Peyer's patch (tissue), 4 donors: ENCODE measurements at regions not wholly inside any gene's neighbourhood (a gene's known extent, or its start where the extent isn't known, plus 50 kb on each side); places are given as distances from the start of the nearest gene placed in this dataset.

ENCODE experiments used
- CTCF ChIP-seq, 6 experiments: fragments of 450-650 bp in 4 of 6; fragments of 200-600 bp in 2 of 6; sonication (generic) in 1 of 6; IDR thresholded peaks; one replicate each; pipeline ENCODE4 v1.5.1; 2017 to 2019; ENCODE audit warnings: antibody characterized with exemption in 6 of 6, mild to moderate bottlenecking in 3 of 6, moderate library complexity in 1 of 6
- POLR2A ChIP-seq, 2 donors: fragments of 450-650 bp; IDR thresholded peaks; one replicate each; pipeline ENCODE4 v1.5.1; 2017; ENCODE audit warnings: antibody characterized with exemption in 2 of 2, mild to moderate bottlenecking in 2 of 2, moderate library complexity in 2 of 2

- TF ChIP-seq CTCF (IDR thresholded peaks at IDR 0.05) (no peak), POLR2A (IDR thresholded peaks at IDR 0.05) (no peak)
These were observed 81.6 kb upstream of the PMEPA1 start for GRCh38 chr20:57791178-57791962.
